Keratinocyte (primary cell): ENCODE measurements at regions not wholly inside any gene's neighbourhood (a gene's known extent, or its start where the extent isn't known, plus 50 kb on each side); places are given as distances from the start of the nearest gene placed in this dataset.

Source experiments
- DNase-seq: peaks from one replicate; pipeline ENCODE4 v3.0.0-alpha.2; 2011; ENCODE audit warnings: low read depth, missing footprints, low spot score
- FAIRE-seq: peaks from 2 replicates; lab custom pipeline; 2011; peaks lifted over from hg19 to GRCh38; lab: Jason Lieb, UNC
- H2AFZ ChIP-seq: 2 replicates; pipeline ENCODE4 v1.6.0; 2012; ENCODE audit warnings: low read length, control low read depth, inconsistent platforms; ENCODE audit not compliant: control insufficient read depth
- H3K27ac ChIP-seq: 2 replicates; pipeline ENCODE4 v1.5.1; 2011; ENCODE audit warnings: low read length; ENCODE audit not compliant: control insufficient read depth, insufficient read depth
- H3K27me3 ChIP-seq: 3 replicates; pipeline ENCODE4 v1.6.0; 2011; ENCODE audit warnings: low read length; ENCODE audit not compliant: control insufficient read depth, insufficient read depth; ENCODE audit errors: extremely low read depth
- H3K36me3 ChIP-seq, 2 experiments: 2 replicates in 1 of 2; 3 replicates in 1 of 2; pipeline ENCODE4 v1.5.1; 2011; ENCODE audit warnings: low read length in 2 of 2, mild to moderate bottlenecking in 1 of 2; ENCODE audit not compliant: control insufficient read depth in 2 of 2, insufficient read depth in 2 of 2; ENCODE audit errors: extremely low read depth in 1 of 2
- H3K4me1 ChIP-seq: 3 replicates; pipeline ENCODE4 v1.5.1; 2011; ENCODE audit warnings: low read length; ENCODE audit not compliant: control insufficient read depth, insufficient read depth; ENCODE audit errors: extremely low read depth
- H3K4me2 ChIP-seq: 3 replicates; pipeline ENCODE4 v1.6.0; 2011; ENCODE audit warnings: low read depth, low read length; ENCODE audit not compliant: control insufficient read depth, insufficient read depth; ENCODE audit errors: extremely low read depth
- H3K4me3 ChIP-seq, 3 experiments: fragments of 200-600 bp in 1 of 3; sonication (generic) in 1 of 3; 2 replicates in 2 of 3; 3 replicates in 1 of 3; pipeline ENCODE4 v1.5.1; 2011 to 2016; ENCODE audit warnings: low read length in 3 of 3, mild to moderate bottlenecking in 3 of 3, control low read depth in 2 of 3, inconsistent platforms in 1 of 3, low read depth in 1 of 3, mixed read lengths in 1 of 3, mixed run types in 1 of 3, moderate library complexity in 1 of 3; ENCODE audit not compliant: control insufficient read depth in 2 of 3, insufficient read depth in 2 of 3; ENCODE audit errors: extremely low read depth in 1 of 3
- H3K79me2 ChIP-seq: 2 replicates; pipeline ENCODE4 v1.6.0; 2012; ENCODE audit warnings: low read length; ENCODE audit not compliant: control insufficient read depth, insufficient read depth
- H3K9ac ChIP-seq: 3 replicates; pipeline ENCODE4 v1.6.0; 2011; ENCODE audit warnings: low read length; ENCODE audit not compliant: control insufficient read depth, insufficient read depth; ENCODE audit errors: extremely low read depth
- H3K9me1 ChIP-seq: 3 replicates; pipeline ENCODE4 v1.6.0; 2011; ENCODE audit warnings: low read length; ENCODE audit not compliant: control insufficient read depth, insufficient read depth; ENCODE audit errors: extremely low read depth
- H3K9me3 ChIP-seq: 2 replicates; pipeline ENCODE4 v1.5.1; 2012; ENCODE audit warnings: low read depth, low read length; ENCODE audit not compliant: control insufficient read depth
- H4K20me1 ChIP-seq: 3 replicates; pipeline ENCODE4 v1.6.0; 2011; ENCODE audit warnings: low read length; ENCODE audit not compliant: control insufficient read depth, insufficient read depth; ENCODE audit errors: extremely low read depth
- EZH2 ChIP-seq: IDR thresholded peaks from one replicate; pipeline ENCODE4 v1.6.1; 2012; ENCODE audit warnings: inconsistent platforms, mild to moderate bottlenecking, low read length, moderate library complexity
- dilution Hi-C: fragments of 300-500 bp; cut with MboI; formaldehyde crosslinking; loops from one replicate; pipeline ENCODE4 v1.7.0; 2020; ENCODE audit warnings: low sequenced_read_pairs; ENCODE audit not compliant: extremely low pct_ligation_motif_present
- TF ChIP-seq, protein P1 (sequence below), 3 experiments: IDR thresholded peaks in 1 of 3; conservative IDR thresholded peaks in 1 of 3; optimal IDR thresholded peaks in 1 of 3; 2 replicates in 2 of 3; 3 replicates in 1 of 3; pipeline versions ENCODE3 to v1.5.1; 2011; ENCODE audit warnings: low read length in 3 of 3, mild to moderate bottlenecking in 3 of 3, moderate library complexity in 2 of 3, control low read depth in 1 of 3, inconsistent platforms in 1 of 3; ENCODE audit not compliant: insufficient read depth in 2 of 3; ENCODE audit errors: extremely low read depth in 1 of 3

- DNase-seq (no peak), FAIRE-seq (no peak)
- Histone ChIP-seq H3K9me1 (no peaks in the 10 kb centered on the region), H3K79me2 (no peaks in the 10 kb centered on the region), H2AFZ (no peak overlapping the region), H3K9me3 (peaks cover 10% of the 10 kb centered on the region), H3K27me3 (no peaks in the 10 kb centered on the region), H3K9ac (no peak overlapping the region), H3K4me1 (no peaks in the 10 kb centered on the region), H3K4me3 (no peak overlapping the region), H3K36me3 (no peaks in the 10 kb centered on the region), H3K27ac (no peak overlapping the region), H3K4me2 (no peak overlapping the region), H4K20me1 (no peaks in the 10 kb centered on the region)
- TF ChIP-seq EZH2: no peak
- TF ChIP-seq, protein P1, sequence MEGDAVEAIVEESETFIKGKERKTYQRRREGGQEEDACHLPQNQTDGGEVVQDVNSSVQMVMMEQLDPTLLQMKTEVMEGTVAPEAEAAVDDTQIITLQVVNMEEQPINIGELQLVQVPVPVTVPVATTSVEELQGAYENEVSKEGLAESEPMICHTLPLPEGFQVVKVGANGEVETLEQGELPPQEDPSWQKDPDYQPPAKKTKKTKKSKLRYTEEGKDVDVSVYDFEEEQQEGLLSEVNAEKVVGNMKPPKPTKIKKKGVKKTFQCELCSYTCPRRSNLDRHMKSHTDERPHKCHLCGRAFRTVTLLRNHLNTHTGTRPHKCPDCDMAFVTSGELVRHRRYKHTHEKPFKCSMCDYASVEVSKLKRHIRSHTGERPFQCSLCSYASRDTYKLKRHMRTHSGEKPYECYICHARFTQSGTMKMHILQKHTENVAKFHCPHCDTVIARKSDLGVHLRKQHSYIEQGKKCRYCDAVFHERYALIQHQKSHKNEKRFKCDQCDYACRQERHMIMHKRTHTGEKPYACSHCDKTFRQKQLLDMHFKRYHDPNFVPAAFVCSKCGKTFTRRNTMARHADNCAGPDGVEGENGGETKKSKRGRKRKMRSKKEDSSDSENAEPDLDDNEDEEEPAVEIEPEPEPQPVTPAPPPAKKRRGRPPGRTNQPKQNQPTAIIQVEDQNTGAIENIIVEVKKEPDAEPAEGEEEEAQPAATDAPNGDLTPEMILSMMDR (optimal IDR thresholded peaks at IDR 0.05 in 1 of 3, IDR thresholded peaks at IDR 0.05 in 1 of 3, conservative IDR thresholded peaks at IDR 0.05 in 1 of 3; ENCODE audit: extremely low read depth in 1 of 3, insufficient read depth in 2 of 3, low read length in 3 of 3): no peak
- dilution Hi-C loops: no loop called here
These were observed 213.2 kb upstream of the DIO3 start for GRCh38 chr14:101347893-101348777.

- DNase-seq: no peak
- dilution Hi-C loops: no loop called here
- TF ChIP-seq, protein P1 (optimal IDR thresholded peaks at IDR 0.05 in 1 of 3, IDR thresholded peaks at IDR 0.05 in 1 of 3, conservative IDR thresholded peaks at IDR 0.05 in 1 of 3; ENCODE audit: extremely low read depth in 1 of 3, insufficient read depth in 2 of 3, low read length in 3 of 3): no peak
- TF ChIP-seq EZH2: no peak
These were observed 212.2 kb upstream of the DIO3 start for GRCh38 chr14:101349108-101349507.

More at GRCh38 chr14:101349108-101349507, 212.2 kb upstream of the DIO3 start:
- FAIRE-seq: no peak
- Histone ChIP-seq H3K27me3 (no peaks in the 10 kb centered on the region), H3K4me3 (no peak overlapping the region), H2AFZ (no peak overlapping the region), H3K9me1 (no peaks in the 10 kb centered on the region), H3K9ac (no peak overlapping the region), H3K4me2 (no peak overlapping the region), H3K27ac (no peak overlapping the region), H4K20me1 (no peaks in the 10 kb centered on the region), H3K79me2 (no peaks in the 10 kb centered on the region), H3K36me3 (no peaks in the 10 kb centered on the region), H3K4me1 (no peaks in the 10 kb centered on the region), H3K9me3 (peaks cover 10% of the 10 kb centered on the region)
